Loucy (cell line): ENCODE measurements at regions not wholly inside any gene's neighbourhood (a gene's known extent, or its start where the extent isn't known, plus 50 kb on each side); places are given as distances from the start of the nearest gene placed in this dataset.

ENCODE experiments used
- CTCF ChIP-seq: fragments of 200-600 bp; sonication (generic); conservative IDR thresholded peaks from 2 replicates; pipeline ENCODE4 v1.5.1; 2014; ENCODE audit warnings: mild to moderate bottlenecking, antibody characterized with exemption, low read length
- EZH2phosphoT487 ChIP-seq: fragments of 200-600 bp; IDR thresholded peaks from 2 replicates; pipeline ENCODE4 v1.6.1; 2018; ENCODE audit warnings: antibody characterized with exemption, mild to moderate bottlenecking, moderate library complexity, borderline replicate concordance

- TF ChIP-seq CTCF (no peak), EZH2phosphoT487 (no peak)
Observed at GRCh38 chr4:136922066-136922465, 610.2 kb downstream of the PCDH18 start.
